Fibroblast of lung (primary cell): ENCODE measurements at regions not wholly inside any gene's neighbourhood (a gene's known extent, or its start where the extent isn't known, plus 50 kb on each side); places are given as distances from the start of the nearest gene placed in this dataset.
A peak's percentile ranks its signal among the peaks of the same experiment; 100 is the strongest.

ENCODE experiments used
- DNase-seq, 2 donors: peaks; one replicate each; pipeline versions ENCODE4 v3.0.0 to v3.0.0-alpha.2; 2010; ENCODE audit warnings: low read depth in 2 of 2
- H2AFZ ChIP-seq: 2 replicates; pipeline ENCODE4 v1.5.1; 2012; ENCODE audit warnings: low read length, control low read depth, inconsistent platforms
- H3K27ac ChIP-seq: 2 replicates; pipeline ENCODE4 v1.5.1; 2011; ENCODE audit warnings: low read length, control low read depth; ENCODE audit not compliant: insufficient read depth
- H3K27me3 ChIP-seq: 2 replicates; pipeline ENCODE4 v1.5.1; 2011; ENCODE audit warnings: mild to moderate bottlenecking, low read length; ENCODE audit not compliant: control insufficient read depth, insufficient read depth
- H3K36me3 ChIP-seq: 2 replicates; pipeline ENCODE4 v1.5.1; 2011; ENCODE audit warnings: low read length; ENCODE audit not compliant: control insufficient read depth, insufficient read depth
- H3K4me1 ChIP-seq: 2 replicates; pipeline ENCODE4 v1.5.1; 2011; ENCODE audit warnings: low read length; ENCODE audit not compliant: control insufficient read depth, insufficient read depth; ENCODE audit errors: extremely low read depth
- H3K4me2 ChIP-seq: 2 replicates; pipeline ENCODE4 v1.5.1; 2011; ENCODE audit warnings: low read length, control low read depth; ENCODE audit not compliant: insufficient read depth; ENCODE audit errors: extremely low read depth
- H3K4me3 ChIP-seq, 4 experiments: fragments of 200-600 bp in 1 of 4; sonication (generic) in 1 of 4; replicated peaks in 1 of 4; 2 replicates each; pipeline ENCODE4 v1.5.1; 2011 to 2016; ENCODE audit warnings: low read length in 4 of 4, low read depth in 3 of 4, mild to moderate bottlenecking in 3 of 4, control low read depth in 2 of 4, inconsistent platforms in 1 of 4, mixed read lengths in 1 of 4; ENCODE audit not compliant: insufficient read depth in 1 of 4; ENCODE audit errors: control extremely low read depth in 1 of 4
- H3K79me2 ChIP-seq: 2 replicates; pipeline ENCODE4 v1.5.1; 2012; ENCODE audit warnings: mild to moderate bottlenecking, low read length, inconsistent platforms; ENCODE audit not compliant: control insufficient read depth, insufficient read depth
- H3K9ac ChIP-seq: 2 replicates; pipeline ENCODE4 v1.5.1; 2011; ENCODE audit warnings: mild to moderate bottlenecking, low read length, control low read depth; ENCODE audit not compliant: insufficient read depth
- H3K9me3 ChIP-seq: 2 replicates; pipeline ENCODE4 v1.5.1; 2012; ENCODE audit warnings: low read depth, low read length; ENCODE audit not compliant: control insufficient read depth, insufficient read depth
- H4K20me1 ChIP-seq: 2 replicates; pipeline ENCODE4 v1.5.1; 2011; ENCODE audit warnings: low read length; ENCODE audit not compliant: control insufficient read depth, insufficient read depth; ENCODE audit errors: extremely low read depth
- CTCF ChIP-seq, 2 donors: IDR thresholded peaks in 1 of 2; conservative IDR thresholded peaks in 1 of 2; 1 replicate in 1 of 2; 2 replicates in 1 of 2; pipeline ENCODE4 v1.5.1; 2011 to 2012; ENCODE audit warnings: low read length in 2 of 2, control low read depth in 1 of 2, inconsistent platforms in 1 of 2, low read depth in 1 of 2, mild to moderate bottlenecking in 1 of 2
- EZH2 ChIP-seq: IDR thresholded peaks from 2 replicates; pipeline ENCODE4 v1.5.1; 2012; ENCODE audit warnings: low read length, control low read depth, mild to moderate bottlenecking; ENCODE audit errors: missing control alignments

DNA sequence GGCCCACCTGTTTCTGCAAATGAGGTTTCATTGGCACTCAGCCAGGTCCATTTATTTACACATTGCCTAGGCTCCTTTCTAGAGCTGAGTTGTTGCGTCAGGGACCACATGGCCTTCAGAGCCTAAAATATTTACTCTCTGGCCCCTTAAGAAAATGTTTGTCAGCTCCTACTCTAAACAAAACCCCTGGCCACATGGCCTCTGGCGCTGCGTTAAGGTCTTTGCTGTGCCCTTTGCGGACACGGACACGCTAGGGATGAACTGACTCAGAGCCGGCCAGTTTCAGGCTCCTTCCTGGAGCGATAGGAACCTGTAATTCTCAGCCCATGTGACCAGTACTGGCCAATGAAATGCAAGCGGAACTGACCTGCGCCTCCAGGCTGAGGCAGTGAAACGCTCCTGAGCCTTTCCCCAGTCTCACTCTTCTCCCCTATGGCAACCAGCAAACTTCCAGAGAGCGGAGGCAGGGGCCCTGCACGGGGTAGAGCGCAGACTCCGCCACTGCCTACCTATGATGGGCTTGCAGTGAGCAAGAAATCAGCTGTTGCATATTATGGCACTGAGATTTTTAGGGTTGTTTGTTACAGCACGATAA, 160.3 kb downstream of the ETS2 start:
- no peak overlapping the region for H3K4me2 ChIP-seq
- TF ChIP-seq EZH2: no peak
- TF ChIP-seq CTCF (conservative IDR thresholded peaks at IDR 0.05 in 1 of 2, IDR thresholded peaks at IDR 0.05 in 1 of 2; ENCODE audit: low read depth in 1 of 2, low read length in 2 of 2): no peak
- H3K4me3 ChIP-seq: no peak overlapping the region
- H3K79me2 ChIP-seq: no peaks in the 10 kb centered on the region
- no peaks in the 10 kb centered on the region for H4K20me1 ChIP-seq
- H3K36me3 ChIP-seq: no peaks in the 10 kb centered on the region
- H3K27me3 ChIP-seq: no peaks in the 10 kb centered on the region
- no peaks in the 10 kb centered on the region for H3K9me3 ChIP-seq
- peaks cover 8% of the 10 kb centered on the region for H3K4me1 ChIP-seq
- H2AFZ ChIP-seq: no peak overlapping the region
- no peak overlapping the region for H3K9ac ChIP-seq
- DNase-seq: peak; percentile 39 to 75
- H3K27ac ChIP-seq: peak overlapping the region; percentile 67

- peak overlapping the region; percentile 67 for H3K27ac ChIP-seq
- H2AFZ ChIP-seq: no peak overlapping the region
- H3K4me2 ChIP-seq: no peak overlapping the region
- H3K36me3 ChIP-seq: no peaks in the 10 kb centered on the region
- DNase-seq: peak in 1 of 2 donors; percentile 17
- peaks cover 8% of the 10 kb centered on the region for H3K4me1 ChIP-seq
- H4K20me1 ChIP-seq: no peaks in the 10 kb centered on the region
- H3K27me3 ChIP-seq: no peaks in the 10 kb centered on the region
- no peak overlapping the region for H3K9ac ChIP-seq
- H3K4me3 ChIP-seq: no peak overlapping the region
- H3K9me3 ChIP-seq: no peaks in the 10 kb centered on the region
- H3K79me2 ChIP-seq: no peaks in the 10 kb centered on the region
- TF ChIP-seq CTCF (conservative IDR thresholded peaks at IDR 0.05 in 1 of 2, IDR thresholded peaks at IDR 0.05 in 1 of 2; ENCODE audit: low read depth in 1 of 2, low read length in 2 of 2) (no peak), EZH2 (no peak)
Observed at GRCh38 chr21:38965241-38965640, 159.5 kb downstream of the ETS2 start.

DNA sequence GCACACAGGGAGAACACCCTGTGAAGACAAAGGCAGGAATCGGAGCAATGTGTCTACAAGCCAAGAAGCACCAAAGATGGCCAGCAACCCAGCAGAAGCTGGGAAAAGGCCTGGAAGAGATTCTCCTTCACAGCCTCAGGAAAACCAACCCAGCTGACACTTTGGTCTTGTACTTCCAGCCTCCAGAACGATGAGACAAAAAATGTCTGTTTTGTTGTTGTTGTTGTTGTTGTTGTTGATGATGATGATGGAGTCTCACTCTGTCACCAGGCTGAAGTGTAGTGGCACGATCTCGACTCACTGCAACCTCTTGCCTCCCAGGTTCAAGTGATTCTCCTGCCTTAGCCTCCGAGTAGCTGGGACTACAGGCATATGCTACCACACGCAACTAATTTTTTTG, 157.3 kb downstream of the ETS2 start:
- H3K4me1 ChIP-seq: peaks cover 28% of the 10 kb centered on the region
- H4K20me1 ChIP-seq: no peaks in the 10 kb centered on the region
- H3K79me2 ChIP-seq: no peaks in the 10 kb centered on the region
- DNase-seq: no peak
- H3K9ac ChIP-seq: no peak overlapping the region
- no peak overlapping the region for H3K4me2 ChIP-seq
- no peak overlapping the region for H3K4me3 ChIP-seq
- H3K27me3 ChIP-seq: no peaks in the 10 kb centered on the region
- no peak for TF ChIP-seq EZH2
- TF ChIP-seq CTCF (conservative IDR thresholded peaks at IDR 0.05 in 1 of 2, IDR thresholded peaks at IDR 0.05 in 1 of 2; ENCODE audit: low read depth in 1 of 2, low read length in 2 of 2): no peak
- no peak overlapping the region for H2AFZ ChIP-seq
- H3K9me3 ChIP-seq: no peaks in the 10 kb centered on the region
- no peak overlapping the region for H3K27ac ChIP-seq
- no peaks in the 10 kb centered on the region for H3K36me3 ChIP-seq
